Peyer's patch (tissue), 4 donors: ENCODE measurements at regions not wholly inside any gene's neighbourhood (a gene's known extent, or its start where the extent isn't known, plus 50 kb on each side); places are given as distances from the start of the nearest gene placed in this dataset.

Experiments
- POLR2A ChIP-seq, 2 donors: fragments of 450-650 bp; IDR thresholded peaks; one replicate each; pipeline ENCODE4 v1.5.1; 2017; ENCODE audit warnings: antibody characterized with exemption in 2 of 2, mild to moderate bottlenecking in 2 of 2, moderate library complexity in 2 of 2
- TF ChIP-seq, protein P1 (sequence below), 6 experiments: fragments of 450-650 bp in 4 of 6; fragments of 200-600 bp in 2 of 6; sonication (generic) in 1 of 6; IDR thresholded peaks; one replicate each; pipeline ENCODE4 v1.5.1; 2017 to 2019; ENCODE audit warnings: antibody characterized with exemption in 6 of 6, mild to moderate bottlenecking in 3 of 6, moderate library complexity in 1 of 6

DNA sequence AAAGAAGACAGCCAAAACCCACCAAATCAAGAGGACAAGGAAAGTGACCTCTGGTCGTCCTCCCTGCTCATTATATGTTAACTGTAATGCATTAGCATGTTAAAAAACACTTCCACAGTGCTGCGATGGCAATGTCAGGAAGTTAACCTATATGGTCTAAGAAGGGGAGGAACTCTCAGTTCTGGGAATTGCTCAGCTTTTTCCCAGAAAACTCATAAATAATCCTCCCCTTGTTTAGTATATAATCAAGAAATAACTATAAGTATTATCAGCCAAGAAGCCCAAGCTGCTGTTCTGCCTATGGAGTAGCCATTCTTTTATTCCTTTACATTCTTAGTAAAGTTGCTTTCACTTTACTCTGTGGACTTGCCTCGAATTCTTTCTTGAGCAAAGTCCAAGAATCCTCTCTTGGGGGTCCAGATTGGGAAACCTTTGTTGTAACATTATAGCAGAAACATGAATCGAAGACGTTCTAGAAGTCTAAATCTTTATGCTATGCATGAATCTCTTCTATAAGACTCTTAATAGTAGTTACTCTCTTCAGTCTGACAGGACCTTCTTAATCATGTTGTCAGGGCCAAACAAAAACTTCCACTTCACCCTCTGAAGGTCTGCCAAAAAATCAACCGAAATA, 110.0 kb upstream of the VANGL1 start:
- TF ChIP-seq POLR2A (IDR thresholded peaks at IDR 0.05): no peak
- TF ChIP-seq, protein P1, sequence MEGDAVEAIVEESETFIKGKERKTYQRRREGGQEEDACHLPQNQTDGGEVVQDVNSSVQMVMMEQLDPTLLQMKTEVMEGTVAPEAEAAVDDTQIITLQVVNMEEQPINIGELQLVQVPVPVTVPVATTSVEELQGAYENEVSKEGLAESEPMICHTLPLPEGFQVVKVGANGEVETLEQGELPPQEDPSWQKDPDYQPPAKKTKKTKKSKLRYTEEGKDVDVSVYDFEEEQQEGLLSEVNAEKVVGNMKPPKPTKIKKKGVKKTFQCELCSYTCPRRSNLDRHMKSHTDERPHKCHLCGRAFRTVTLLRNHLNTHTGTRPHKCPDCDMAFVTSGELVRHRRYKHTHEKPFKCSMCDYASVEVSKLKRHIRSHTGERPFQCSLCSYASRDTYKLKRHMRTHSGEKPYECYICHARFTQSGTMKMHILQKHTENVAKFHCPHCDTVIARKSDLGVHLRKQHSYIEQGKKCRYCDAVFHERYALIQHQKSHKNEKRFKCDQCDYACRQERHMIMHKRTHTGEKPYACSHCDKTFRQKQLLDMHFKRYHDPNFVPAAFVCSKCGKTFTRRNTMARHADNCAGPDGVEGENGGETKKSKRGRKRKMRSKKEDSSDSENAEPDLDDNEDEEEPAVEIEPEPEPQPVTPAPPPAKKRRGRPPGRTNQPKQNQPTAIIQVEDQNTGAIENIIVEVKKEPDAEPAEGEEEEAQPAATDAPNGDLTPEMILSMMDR (IDR thresholded peaks at IDR 0.05): no peak
